Stomach (tissue), 4 donors: ENCODE measurements at regions not wholly inside any gene's neighbourhood (a gene's known extent, or its start where the extent isn't known, plus 50 kb on each side); places are given as distances from the start of the nearest gene placed in this dataset.

ENCODE experiments used
- POLR2A ChIP-seq, 4 donors: fragments of 450-650 bp; IDR thresholded peaks; one replicate each; pipeline ENCODE4 v1.6.1; 2016; ENCODE audit warnings: antibody characterized with exemption in 4 of 4, control low read depth in 2 of 4, mild to moderate bottlenecking in 1 of 4, moderate library complexity in 1 of 4
- POLR2AphosphoS5 ChIP-seq, 3 donors: sonication (generic); formaldehyde crosslinking; IDR thresholded peaks; one replicate each; pipeline ENCODE4 v1.6.1; 2016; ENCODE audit warnings: antibody characterized with exemption in 3 of 3
- TF ChIP-seq, protein P1 (sequence below), 7 experiments: fragments of 450-650 bp in 4 of 7; fragments of 200-600 bp in 3 of 7; sonication (generic) in 3 of 7; IDR thresholded peaks; one replicate each; pipeline ENCODE4 v1.5.1; 2016 to 2019; ENCODE audit warnings: antibody characterized with exemption in 7 of 7, control low read depth in 2 of 7, mild to moderate bottlenecking in 1 of 7

DNA sequence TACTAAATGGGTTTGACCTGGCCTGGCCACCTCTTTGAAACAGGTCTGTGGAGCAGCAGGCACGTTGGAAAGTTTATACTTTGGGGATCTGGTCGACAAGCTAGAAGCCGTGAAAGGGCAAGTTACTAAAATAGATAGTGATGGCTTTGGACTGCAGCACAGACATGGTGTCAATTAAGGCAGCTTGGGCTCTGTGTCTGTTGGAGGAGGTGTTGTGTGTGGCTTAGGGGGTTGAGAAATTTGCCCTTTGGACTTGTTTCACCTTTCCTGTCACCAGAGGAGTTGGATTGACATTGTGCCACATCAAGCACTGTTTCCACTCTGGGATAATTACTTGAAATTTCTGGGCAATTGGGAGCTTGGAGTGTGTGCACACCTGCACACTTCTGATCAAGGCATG is 251.8 kb upstream of the MKI67 start:
- TF ChIP-seq POLR2AphosphoS5 (IDR thresholded peaks at IDR 0.05) (no peak), POLR2A (IDR thresholded peaks at IDR 0.05) (no peak)
- TF ChIP-seq, protein P1, sequence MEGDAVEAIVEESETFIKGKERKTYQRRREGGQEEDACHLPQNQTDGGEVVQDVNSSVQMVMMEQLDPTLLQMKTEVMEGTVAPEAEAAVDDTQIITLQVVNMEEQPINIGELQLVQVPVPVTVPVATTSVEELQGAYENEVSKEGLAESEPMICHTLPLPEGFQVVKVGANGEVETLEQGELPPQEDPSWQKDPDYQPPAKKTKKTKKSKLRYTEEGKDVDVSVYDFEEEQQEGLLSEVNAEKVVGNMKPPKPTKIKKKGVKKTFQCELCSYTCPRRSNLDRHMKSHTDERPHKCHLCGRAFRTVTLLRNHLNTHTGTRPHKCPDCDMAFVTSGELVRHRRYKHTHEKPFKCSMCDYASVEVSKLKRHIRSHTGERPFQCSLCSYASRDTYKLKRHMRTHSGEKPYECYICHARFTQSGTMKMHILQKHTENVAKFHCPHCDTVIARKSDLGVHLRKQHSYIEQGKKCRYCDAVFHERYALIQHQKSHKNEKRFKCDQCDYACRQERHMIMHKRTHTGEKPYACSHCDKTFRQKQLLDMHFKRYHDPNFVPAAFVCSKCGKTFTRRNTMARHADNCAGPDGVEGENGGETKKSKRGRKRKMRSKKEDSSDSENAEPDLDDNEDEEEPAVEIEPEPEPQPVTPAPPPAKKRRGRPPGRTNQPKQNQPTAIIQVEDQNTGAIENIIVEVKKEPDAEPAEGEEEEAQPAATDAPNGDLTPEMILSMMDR (IDR thresholded peaks at IDR 0.05), result no peak
